ENCODE measurements at regions not wholly inside any gene's neighbourhood (a gene's known extent, or its start where the extent isn't known, plus 50 kb on each side); places are given as distances from the start of the nearest gene placed in this dataset.
"Not testable (repeated sequence)": the region's sequence is repeated elsewhere in the genome, so short reads cannot be mapped to it uniquely, and the experiment has no call there.

GRCh38 chr2:37758141-37758601 is 86.7 kb upstream of the CDC42EP3 start:
- TF ChIP-seq POLR2A, POLR2AphosphoS5 (IDR thresholded peaks at IDR 0.05; ENCODE audit: low read depth, low read length): not testable (repeated sequence)

Data from GM12892 (cell line).